Tibial nerve (tissue), 4 donors: ENCODE measurements at regions not wholly inside any gene's neighbourhood (a gene's known extent, or its start where the extent isn't known, plus 50 kb on each side); places are given as distances from the start of the nearest gene placed in this dataset.

ENCODE experiments used
- DNase-seq, 2 donors: peaks; one replicate each; pipeline ENCODE4 v3.0.0-alpha.2; 2019; ENCODE audit warnings: low spot score in 2 of 2
- H3K27ac ChIP-seq, 4 donors: fragments of 200-600 bp; sonication (generic) in 3 of 4; one replicate each; pipeline ENCODE4 v1.5.1; 2017 to 2019; ENCODE audit warnings: mild to moderate bottlenecking in 1 of 4
- H3K27me3 ChIP-seq, 2 donors: fragments of 200-600 bp; sonication (generic) in 1 of 2; one replicate each; pipeline versions ENCODE4 v1.5.1 to v1.6.0; 2017 to 2019
- H3K36me3 ChIP-seq, 3 donors: fragments of 200-600 bp; sonication (generic); one replicate each; pipeline ENCODE4 v1.5.1; 2018 to 2019
- H3K4me1 ChIP-seq, 4 donors: fragments of 200-600 bp; sonication (generic) in 3 of 4; one replicate each; pipeline ENCODE4 v1.5.1; 2017 to 2019
- H3K4me3 ChIP-seq, 4 donors: fragments of 200-600 bp; sonication (generic) in 3 of 4; one replicate each; pipeline ENCODE4 v1.5.1; 2017 to 2019; ENCODE audit warnings: mild to moderate bottlenecking in 1 of 4, moderate library complexity in 1 of 4
- H3K9me3 ChIP-seq, 4 donors: fragments of 200-600 bp; sonication (generic) in 3 of 4; one replicate each; pipeline ENCODE4 v1.5.1; 2017 to 2019
- EP300 ChIP-seq, 2 donors: sonication (generic); formaldehyde crosslinking; IDR thresholded peaks; one replicate each; pipeline ENCODE4 v1.6.1; 2017; ENCODE audit warnings: antibody characterized with exemption in 2 of 2, mild to moderate bottlenecking in 1 of 2
- POLR2A ChIP-seq, 2 donors: fragments of 450-650 bp; IDR thresholded peaks; one replicate each; pipeline ENCODE4 v1.6.1; 2017; ENCODE audit warnings: antibody characterized with exemption in 2 of 2, mild to moderate bottlenecking in 2 of 2, moderate library complexity in 2 of 2
- WGBS, 2 donors: methylation state at CpG; one replicate each; pipeline ENCODE4 v1.1.5; 2018; 5-methylcytosine and 5-hydroxymethylcytosine counted together
- TF ChIP-seq, protein P1 (sequence below), 5 experiments: fragments of 200-600 bp in 3 of 5; fragments of 450-650 bp in 2 of 5; sonication (generic) in 3 of 5; IDR thresholded peaks; one replicate each; pipeline ENCODE4 v1.5.1; 2016 to 2019; ENCODE audit warnings: antibody characterized with exemption in 5 of 5, mild to moderate bottlenecking in 3 of 5, moderate library complexity in 2 of 5

DNA sequence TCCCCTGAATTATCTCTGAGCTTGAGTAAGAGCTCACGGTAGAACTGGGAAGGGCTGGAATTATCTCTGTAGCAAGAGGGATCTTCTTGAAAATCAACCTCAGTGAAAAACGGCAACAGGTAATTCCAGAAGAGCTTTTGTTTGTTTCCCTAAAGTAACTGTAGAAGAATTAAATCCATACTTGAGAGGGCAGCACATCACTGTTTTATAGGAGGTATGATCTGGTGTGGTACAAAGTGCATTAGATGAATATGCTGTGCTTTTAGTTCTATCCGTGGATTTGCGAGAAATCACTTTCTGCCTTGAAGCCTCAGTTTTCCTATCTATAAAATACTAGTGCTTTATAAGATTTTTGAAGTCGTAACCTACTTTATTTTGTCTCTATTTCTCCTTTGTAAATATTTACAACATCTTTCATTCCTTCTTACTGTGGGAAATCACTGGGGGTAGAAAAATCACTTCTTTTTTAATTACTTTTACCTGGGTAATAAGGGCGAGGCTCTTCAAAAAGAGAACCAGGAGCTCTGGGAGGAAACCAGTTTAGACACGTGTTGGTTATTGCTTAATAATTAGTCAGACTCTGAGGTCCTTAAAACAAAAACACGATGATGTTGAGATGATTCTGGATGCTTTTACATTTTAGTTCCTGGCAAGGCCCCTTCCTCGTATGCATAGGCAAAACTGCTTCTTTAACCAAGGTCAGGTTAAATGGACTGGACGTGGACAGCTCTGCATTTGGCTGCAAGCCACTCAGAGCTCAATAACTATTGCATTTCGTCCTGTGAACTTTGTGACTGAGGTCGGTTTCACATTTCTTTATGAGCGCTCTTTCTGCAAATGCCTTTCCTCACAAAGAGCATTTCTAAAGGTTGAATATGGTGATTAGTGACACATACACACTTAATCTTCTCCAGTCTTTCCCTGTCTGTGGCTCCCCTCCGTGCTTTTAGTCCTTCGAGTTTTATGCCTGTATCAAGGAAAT is 376.1 kb downstream of the BRINP1 start:
- no peak for DNase-seq
- Histone ChIP-seq H3K4me3 (no peak overlapping the region), H3K27ac (no peak overlapping the region), H3K4me1 (no peaks in the 10 kb centered on the region), H3K9me3 (no peaks in the 10 kb centered on the region), H3K36me3 (no peaks in the 10 kb centered on the region), H3K27me3 (no peaks in the 10 kb centered on the region)
- TF ChIP-seq POLR2A (IDR thresholded peaks at IDR 0.05): no peak
- 43 to 46% methylated on average over 15 of the region's 15 CpGs for WGBS, 2 donors

DNA sequence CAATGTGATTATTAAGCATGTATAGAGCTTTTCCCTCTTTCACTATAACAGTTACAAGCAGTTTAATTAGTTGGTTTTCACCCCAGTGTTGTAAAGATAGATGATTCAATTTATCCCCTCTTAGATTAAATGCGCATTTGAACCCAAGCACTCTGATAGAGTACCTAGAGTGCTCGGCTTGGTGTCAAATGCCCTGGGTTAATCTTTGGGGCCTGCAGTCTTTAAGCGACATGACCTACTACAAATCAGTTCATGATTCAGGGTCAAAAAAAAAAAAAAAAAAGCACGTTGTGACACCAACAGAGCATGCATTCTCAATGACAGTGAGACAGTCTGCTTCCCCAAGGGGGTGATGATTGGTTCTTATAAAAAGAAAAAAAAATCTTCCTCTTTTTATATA is 375.3 kb downstream of the BRINP1 start:
- H3K9me3 ChIP-seq: no peaks in the 10 kb centered on the region
- H3K36me3 ChIP-seq: no peaks in the 10 kb centered on the region
- no peak for TF ChIP-seq POLR2A (IDR thresholded peaks at IDR 0.05)
- no peak for TF ChIP-seq EP300 (IDR thresholded peaks at IDR 0.05)
- TF ChIP-seq, protein P1, sequence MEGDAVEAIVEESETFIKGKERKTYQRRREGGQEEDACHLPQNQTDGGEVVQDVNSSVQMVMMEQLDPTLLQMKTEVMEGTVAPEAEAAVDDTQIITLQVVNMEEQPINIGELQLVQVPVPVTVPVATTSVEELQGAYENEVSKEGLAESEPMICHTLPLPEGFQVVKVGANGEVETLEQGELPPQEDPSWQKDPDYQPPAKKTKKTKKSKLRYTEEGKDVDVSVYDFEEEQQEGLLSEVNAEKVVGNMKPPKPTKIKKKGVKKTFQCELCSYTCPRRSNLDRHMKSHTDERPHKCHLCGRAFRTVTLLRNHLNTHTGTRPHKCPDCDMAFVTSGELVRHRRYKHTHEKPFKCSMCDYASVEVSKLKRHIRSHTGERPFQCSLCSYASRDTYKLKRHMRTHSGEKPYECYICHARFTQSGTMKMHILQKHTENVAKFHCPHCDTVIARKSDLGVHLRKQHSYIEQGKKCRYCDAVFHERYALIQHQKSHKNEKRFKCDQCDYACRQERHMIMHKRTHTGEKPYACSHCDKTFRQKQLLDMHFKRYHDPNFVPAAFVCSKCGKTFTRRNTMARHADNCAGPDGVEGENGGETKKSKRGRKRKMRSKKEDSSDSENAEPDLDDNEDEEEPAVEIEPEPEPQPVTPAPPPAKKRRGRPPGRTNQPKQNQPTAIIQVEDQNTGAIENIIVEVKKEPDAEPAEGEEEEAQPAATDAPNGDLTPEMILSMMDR (IDR thresholded peaks at IDR 0.05): no peak
- DNase-seq: no peak
- no peak overlapping the region for H3K27ac ChIP-seq
- H3K27me3 ChIP-seq: no peaks in the 10 kb centered on the region
- 45 to 70% methylated on average over 4 of the region's 4 CpGs for WGBS, 2 donors
- H3K4me1 ChIP-seq: no peaks in the 10 kb centered on the region
- H3K4me3 ChIP-seq: no peak overlapping the region

DNA sequence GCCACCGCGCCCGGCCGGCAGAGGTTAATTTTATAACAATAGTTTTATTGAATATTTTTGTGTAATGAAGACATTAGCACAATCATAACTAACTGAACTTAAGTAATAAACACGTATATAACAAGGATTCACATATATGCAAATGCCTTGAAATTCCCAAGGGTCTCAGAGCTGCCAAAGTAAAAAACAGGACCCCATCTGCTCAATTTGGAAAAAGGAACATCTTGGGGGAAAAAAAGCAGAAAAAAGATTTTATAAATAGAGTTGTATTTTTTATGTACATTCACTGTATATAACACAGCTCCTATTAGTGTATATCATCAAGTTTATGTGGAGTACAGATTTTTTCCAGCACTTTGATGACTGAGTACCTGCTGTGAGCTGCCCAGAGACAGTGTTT is 366.7 kb downstream of the BRINP1 start:
- 91 to 92% methylated on average over 5 of the region's 5 CpGs for WGBS, 2 donors
- Histone ChIP-seq H3K36me3 (no peaks in the 10 kb centered on the region), H3K9me3 (no peaks in the 10 kb centered on the region), H3K4me1 (peaks cover 0 to 8% (median 0%) of the 10 kb centered on the region in 4 donors), H3K27ac (no peak overlapping the region), H3K4me3 (no peak overlapping the region), H3K27me3 (no peaks in the 10 kb centered on the region)
- no peak for DNase-seq
- TF ChIP-seq EP300 (IDR thresholded peaks at IDR 0.05) (no peak), POLR2A (IDR thresholded peaks at IDR 0.05) (no peak)
- TF ChIP-seq, protein P1 (IDR thresholded peaks at IDR 0.05): no peak

DNA sequence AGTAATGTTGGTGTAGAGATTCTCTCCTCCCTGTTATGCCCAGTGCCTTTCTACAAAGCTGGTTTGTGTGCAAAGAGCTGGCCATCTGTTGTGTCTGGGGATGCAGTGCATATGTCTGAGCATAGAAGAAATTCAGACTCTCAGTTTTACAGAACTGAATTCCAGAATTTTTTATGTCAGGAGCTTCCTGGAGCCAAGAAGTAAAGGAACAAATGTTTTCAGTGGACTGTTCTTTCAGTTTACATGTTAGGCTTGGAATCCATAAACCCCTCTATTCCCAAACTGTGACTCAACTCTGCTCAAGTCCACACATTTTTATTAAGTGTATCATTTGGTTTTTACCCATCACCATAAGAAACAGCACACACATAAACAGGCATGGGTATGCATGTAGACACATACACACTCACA is 366.0 kb downstream of the BRINP1 start:
- H3K4me3 ChIP-seq: no peak overlapping the region
- H3K4me1 ChIP-seq: peaks cover 0 to 8% (median 0%) of the 10 kb centered on the region in 4 donors
- no peaks in the 10 kb centered on the region for H3K9me3 ChIP-seq
- TF ChIP-seq EP300 (IDR thresholded peaks at IDR 0.05) (no peak), POLR2A (IDR thresholded peaks at IDR 0.05) (no peak)
- TF ChIP-seq, protein P1 (IDR thresholded peaks at IDR 0.05): no peak
- H3K36me3 ChIP-seq: no peaks in the 10 kb centered on the region
- DNase-seq: no peak
- H3K27ac ChIP-seq: peak overlapping the region in 2 of 4 donors; percentile 59 to 61
- H3K27me3 ChIP-seq: no peaks in the 10 kb centered on the region

DNA sequence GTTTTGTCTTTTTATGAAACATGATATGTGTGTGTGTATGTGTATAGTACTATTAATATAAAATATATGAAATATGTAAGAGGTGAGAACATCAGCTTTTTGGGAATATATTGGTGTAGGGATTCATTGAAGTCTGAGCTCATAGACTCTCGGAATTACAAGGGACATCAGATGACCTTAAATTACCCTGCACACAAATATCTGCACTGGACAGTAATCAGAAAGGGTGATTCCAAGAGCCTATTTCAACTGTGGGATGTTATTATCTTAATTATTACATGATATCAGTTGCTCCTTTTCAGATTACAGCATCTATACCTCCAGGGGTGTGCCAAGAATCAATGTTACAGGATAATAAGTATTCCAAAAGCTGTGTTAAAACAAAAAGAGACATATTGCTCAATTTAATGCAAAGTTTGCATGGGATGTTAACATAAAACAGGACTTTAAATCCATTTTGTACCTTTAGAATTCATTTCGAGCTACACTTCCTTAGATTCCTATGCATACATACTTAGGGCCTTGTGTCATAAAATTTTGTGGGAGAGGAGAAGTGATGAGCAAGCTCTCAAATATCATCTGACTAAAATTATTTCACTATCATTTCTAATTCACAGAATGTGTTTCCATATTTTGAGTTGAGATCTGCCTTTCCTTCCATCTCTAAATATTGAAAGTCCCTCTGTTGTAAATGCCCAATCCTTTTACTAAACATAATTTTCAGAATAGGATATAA is 365.2 kb downstream of the BRINP1 start:
- peak overlapping the region in 2 of 4 donors; percentile 45 to 59 for H3K27ac ChIP-seq
- H3K4me3 ChIP-seq: no peak overlapping the region
- peaks cover 0 to 8% (median 0%) of the 10 kb centered on the region in 4 donors for H3K4me1 ChIP-seq
- no peaks in the 10 kb centered on the region for H3K9me3 ChIP-seq
- H3K36me3 ChIP-seq: no peaks in the 10 kb centered on the region
- no peak for DNase-seq
- 53 to 56% methylated on average over 2 of the region's 2 CpGs for WGBS, 2 donors
- TF ChIP-seq, protein P1 (IDR thresholded peaks at IDR 0.05): no peak
- TF ChIP-seq POLR2A (IDR thresholded peaks at IDR 0.05): no peak
- no peak for TF ChIP-seq EP300 (IDR thresholded peaks at IDR 0.05)
- no peaks in the 10 kb centered on the region for H3K27me3 ChIP-seq
